GM21619 (cell line): ENCODE measurements at regions not wholly inside any gene's neighbourhood (a gene's known extent, or its start where the extent isn't known, plus 50 kb on each side); places are given as distances from the start of the nearest gene placed in this dataset.
"Not testable (repeated sequence)": the region's sequence is repeated elsewhere in the genome, so short reads cannot be mapped to it uniquely, and the experiment has no call there.

Experiments
- ATAC-seq: cut with Tn5 transposase; IDR thresholded peaks from one replicate; pipeline ENCODE4 v1.9.1; 2021; ENCODE audit not compliant: unreplicated experiment

DNA sequence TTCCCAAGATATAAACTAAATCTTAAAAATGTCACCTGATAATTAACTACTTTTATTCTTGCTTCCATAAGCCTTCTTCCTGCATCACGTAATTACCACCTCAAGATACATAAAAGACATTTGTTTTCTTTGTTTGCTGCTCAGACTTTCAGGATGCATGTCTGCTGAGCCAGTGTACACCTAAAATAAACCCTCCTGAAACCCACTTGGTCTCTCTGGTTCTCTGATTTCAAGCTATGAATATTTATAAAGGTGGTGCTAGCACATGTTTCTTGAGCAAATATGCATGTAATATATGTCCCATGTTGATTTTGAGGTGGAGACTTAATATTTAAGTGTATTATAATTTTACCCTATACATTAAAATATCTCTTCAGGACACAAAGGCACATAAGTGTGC is 1627.7 kb upstream of the CDH9 start:
- no peak for ATAC-seq

- no peak for ATAC-seq
Measured at GRCh38 chr5:28648108-28648507, 1609.7 kb upstream of the CDH9 start.

DNA sequence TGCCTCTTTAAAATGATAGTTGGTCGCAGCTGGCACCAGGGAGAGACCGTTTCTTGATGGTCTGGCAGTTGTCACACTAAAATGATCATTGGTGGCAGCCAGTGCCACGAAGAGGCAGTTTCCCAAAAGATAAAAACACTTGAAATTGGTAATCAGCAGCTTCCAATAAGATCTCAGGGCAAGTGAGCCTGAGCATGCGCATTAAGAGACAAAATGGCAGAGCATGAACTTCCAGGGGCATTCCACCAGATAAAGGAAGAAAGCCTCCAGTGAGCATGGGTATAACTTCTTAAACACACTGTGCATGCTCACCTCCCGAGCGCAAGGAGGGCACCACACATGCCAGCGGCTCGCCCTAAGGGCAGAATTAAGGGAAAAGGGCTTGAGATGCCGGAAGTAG is 1594.2 kb upstream of the CDH9 start:
- no peak for ATAC-seq

- no peak for ATAC-seq
Measured at GRCh38 chr5:28603869-28604268, 1565.5 kb upstream of the CDH9 start.

DNA sequence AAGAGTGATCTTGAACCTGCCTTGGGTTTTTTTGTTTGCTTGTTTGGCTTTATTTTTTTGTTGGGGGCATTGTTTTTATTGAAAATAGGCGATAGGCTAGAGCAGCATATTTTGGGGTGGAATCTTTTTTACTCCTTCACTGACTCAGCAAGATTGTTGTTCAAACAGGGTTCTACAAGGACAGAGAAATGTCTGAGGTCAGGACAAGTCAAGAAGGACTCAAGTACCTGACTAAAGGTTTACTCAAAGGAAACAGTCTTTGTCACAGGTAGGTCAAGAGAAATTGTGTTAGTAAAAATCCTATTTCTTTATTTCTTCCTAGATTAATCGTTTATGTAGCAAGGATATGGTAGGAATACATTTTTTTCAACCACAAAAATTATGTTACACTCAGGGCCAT is 1564.0 kb upstream of the CDH9 start:
- no peak for ATAC-seq

DNA sequence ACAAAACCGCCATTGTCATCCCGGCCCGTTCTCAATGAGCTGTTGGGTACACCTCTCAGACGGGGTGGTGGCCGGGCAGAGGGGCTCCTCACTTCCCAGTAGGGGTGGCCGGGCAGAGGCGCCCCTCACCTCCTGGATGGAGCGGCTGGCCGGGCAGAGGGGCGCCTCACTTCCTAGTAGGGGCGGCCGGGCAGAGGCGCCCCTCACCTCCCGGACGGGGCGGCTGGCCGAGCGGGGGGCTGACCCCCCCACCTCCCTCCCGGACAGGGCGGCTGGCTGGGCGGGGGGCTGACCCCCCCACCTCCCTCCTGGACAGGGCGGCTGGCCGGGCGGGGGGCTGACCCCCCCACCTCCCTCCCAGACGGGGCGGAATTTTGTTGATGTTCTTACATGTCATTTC is 1558.3 kb upstream of the CDH9 start:
- not testable (repeated sequence) for ATAC-seq

DNA sequence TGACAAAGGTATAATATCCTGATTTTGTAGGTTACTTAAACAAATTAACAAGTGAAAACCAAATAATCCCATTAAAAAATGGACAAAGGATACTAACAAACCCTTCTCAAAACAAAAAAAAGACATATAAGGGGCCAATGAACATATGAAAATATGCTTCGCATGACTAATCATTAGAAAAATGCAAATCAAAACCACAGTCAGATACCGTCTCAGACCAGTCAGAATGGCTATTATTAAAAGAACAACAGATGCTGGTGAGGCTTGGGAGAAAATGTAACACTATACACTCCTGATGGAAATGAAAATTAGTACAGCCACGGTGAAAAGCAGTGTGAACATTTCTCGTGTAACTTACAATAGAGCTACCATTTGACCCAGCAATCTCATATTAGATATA is 1542.2 kb upstream of the CDH9 start:
- no peak for ATAC-seq

- no peak for ATAC-seq
Measured at GRCh38 chr5:28576022-28576421, 1537.6 kb upstream of the CDH9 start.

DNA sequence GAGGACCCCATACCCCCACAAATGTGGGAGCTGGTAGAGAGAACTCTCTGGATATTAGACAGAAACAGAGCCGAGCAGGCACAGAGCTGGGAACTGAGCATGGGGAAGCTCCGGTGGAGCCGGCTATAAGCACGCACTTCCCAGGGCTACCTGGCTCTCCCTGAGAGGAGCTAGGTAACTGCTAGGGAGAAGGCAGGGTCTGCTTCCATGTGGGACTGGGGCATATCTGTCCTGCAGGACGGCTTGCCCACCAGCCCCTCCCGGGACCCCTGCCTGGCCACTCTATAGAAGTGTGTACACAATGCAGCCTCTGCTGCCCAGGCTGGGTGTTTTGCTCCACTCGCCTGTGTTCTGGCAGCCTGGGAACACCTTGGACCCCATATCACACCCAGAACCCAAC is 1537.0 kb upstream of the CDH9 start:
- ATAC-seq = no peak

DNA sequence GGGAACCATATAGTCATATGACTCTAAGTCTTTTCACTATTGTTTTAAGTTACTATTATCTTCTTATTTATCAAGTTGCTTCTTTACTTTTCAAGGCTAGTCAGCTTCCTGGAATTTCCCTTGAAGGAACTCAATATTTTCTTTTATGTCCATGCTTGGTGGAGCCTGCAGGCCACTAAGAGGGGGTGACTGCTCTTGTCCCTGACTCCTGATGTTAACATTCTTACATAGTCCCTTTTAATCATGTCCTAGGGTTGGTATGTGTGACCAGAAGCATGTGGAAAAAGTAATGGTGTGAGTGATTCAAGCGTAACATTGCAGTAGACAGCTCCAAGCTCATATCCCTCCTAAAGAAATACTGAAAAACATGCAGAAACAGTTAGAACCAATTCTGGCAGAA is 1536.2 kb upstream of the CDH9 start:
- ATAC-seq = no peak

- no peak for ATAC-seq
Measured at GRCh38 chr5:28567048-28567447, 1528.7 kb upstream of the CDH9 start.

- ATAC-seq = no peak
Measured at GRCh38 chr5:28561522-28561921, 1523.1 kb upstream of the CDH9 start.

- ATAC-seq = no peak
Measured at GRCh38 chr5:28558196-28558595, 1519.8 kb upstream of the CDH9 start.

GRCh38 chr5:28557114-28557513 is 1518.7 kb upstream of the CDH9 start:
- no peak for ATAC-seq

DNA sequence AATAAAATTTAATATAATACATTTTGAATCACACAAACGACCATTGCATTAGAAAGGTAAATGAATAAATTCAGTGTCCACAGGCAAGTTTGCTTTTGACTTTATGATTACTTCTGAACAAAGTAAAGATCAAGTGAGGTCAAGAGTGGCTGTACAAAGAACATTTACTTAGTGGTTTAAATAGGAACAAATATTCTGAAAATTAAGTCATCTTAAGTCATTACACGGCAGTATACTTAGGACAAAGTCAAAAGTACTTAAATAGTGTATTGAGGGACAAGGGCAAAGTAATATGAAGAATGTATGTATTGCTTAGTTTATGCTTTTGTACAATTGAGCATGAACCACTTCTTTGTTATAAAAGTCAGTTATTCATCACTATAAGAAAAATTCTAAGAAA is 1511.2 kb upstream of the CDH9 start:
- ATAC-seq = no peak

GRCh38 chr5:28548856-28549255 is 1510.5 kb upstream of the CDH9 start:
- no peak for ATAC-seq

- ATAC-seq = no peak
Measured at GRCh38 chr5:28544501-28544900, 1506.1 kb upstream of the CDH9 start.

DNA sequence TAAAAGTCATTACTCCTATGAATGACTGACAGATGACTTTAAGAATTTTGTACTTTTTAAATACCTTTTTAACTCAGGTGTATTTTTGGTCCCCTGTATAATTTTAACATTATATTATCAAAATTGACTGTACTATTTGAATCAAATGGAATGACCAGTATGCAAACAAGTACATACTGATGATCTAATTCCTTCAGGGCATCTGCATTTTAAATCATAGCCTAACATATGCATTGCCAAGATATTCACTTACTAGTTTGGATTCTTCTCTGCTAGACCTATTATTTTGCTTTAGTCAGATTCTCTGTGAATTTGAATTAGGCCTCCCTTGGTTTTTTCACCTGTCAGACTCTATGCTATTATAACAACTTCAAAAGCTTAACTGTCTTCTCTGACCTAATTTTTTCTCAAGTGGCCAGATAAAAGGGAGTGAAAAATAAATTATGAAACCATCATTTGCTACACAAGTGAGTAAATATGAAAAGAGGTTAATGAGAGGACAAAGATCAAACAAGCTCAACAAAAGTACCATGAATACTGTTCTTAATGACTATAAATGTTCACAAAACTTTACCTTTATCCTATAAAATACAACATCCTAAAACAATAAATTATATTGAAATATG is 1505.2 kb upstream of the CDH9 start:
- ATAC-seq = no peak

DNA sequence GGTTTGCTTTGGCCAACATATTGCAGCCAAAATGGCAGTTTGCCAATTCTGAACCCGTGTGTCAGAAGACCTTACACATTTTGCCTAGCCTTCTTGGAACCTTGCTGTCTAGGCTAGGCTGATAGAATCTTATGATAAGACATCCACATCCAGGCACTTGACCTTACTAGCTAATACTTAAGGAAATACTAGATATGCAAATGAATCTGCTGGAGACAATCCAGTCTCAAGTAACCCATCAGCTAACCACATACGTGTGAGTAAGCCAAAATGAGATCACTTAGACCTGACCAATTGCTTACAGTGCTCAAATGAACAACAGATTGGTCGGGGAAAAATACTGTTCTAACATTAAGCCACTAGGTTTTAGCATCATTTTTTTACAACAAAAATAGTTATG is 1504.6 kb upstream of the CDH9 start:
- no peak for ATAC-seq

DNA sequence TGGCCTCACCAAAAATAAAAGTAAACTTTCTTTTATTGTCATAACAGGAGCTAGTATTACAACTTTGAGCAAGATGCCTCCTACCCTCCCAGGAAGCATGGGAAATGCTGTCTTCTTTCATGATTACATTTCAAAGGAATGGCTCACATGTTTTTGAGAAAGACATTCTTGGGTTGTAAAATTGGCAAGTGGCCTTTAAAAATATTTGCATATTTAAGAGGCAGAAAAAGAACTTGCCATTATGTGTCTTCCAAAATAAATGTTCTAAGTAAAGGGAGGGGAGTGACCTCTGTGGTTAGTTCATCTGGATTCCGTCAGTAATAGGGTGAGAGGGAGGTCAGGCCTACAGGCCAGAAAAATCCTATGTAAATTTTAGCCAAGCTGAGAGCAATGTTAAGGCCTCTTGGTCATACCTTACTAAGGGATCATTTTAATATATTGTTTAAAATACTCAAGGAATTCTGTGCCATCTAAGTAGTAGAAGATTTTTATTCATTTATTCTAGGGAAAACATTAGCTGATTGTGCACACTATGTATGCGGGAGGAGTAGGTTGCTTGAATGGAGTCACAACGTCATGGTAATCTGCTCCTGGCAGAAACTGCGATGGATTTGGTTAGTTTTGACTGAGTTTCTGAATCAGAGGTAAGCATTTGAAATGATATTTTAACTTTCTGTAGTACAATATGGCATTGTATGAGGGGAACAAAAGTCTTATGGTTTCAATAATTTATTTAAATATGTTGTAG is 1485.7 kb upstream of the CDH9 start:
- ATAC-seq = no peak

GRCh38 chr5:28523416-28523815 is 1485.0 kb upstream of the CDH9 start:
- no peak for ATAC-seq

GRCh38 chr5:28517691-28518090 is 1479.3 kb upstream of the CDH9 start:
- ATAC-seq = no peak

- ATAC-seq = no peak
Measured at GRCh38 chr5:28516722-28517121, 1478.3 kb upstream of the CDH9 start.
